GM18517 (cell line): ENCODE measurements at regions not wholly inside any gene's neighbourhood (a gene's known extent, or its start where the extent isn't known, plus 50 kb on each side); places are given as distances from the start of the nearest gene placed in this dataset.
"Not testable (repeated sequence)": the region's sequence is repeated elsewhere in the genome, so short reads cannot be mapped to it uniquely, and the experiment has no call there.

Source experiments
- ATAC-seq: cut with Tn5 transposase; IDR thresholded peaks from one replicate; pipeline ENCODE4 v1.9.1; 2021; ENCODE audit warnings: mild to moderate bottlenecking, moderate library complexity; ENCODE audit not compliant: unreplicated experiment

GRCh38 chr5:19246191-19246590 lies 741.8 kb downstream of the CDH18 start:
- not testable (repeated sequence) for ATAC-seq

- no peak for ATAC-seq
These were observed 740.7 kb downstream of the CDH18 start for GRCh38 chr5:19247302-19247701.

GRCh38 chr5:19256036-19256435 lies 732.0 kb downstream of the CDH18 start:
- ATAC-seq: no peak

GRCh38 chr5:19258686-19259085 lies 729.3 kb downstream of the CDH18 start:
- ATAC-seq: no peak

- ATAC-seq: no peak
These were observed 726.1 kb downstream of the CDH18 start for GRCh38 chr5:19261879-19262278.

- ATAC-seq: no peak
These were observed 723.2 kb downstream of the CDH18 start for GRCh38 chr5:19264821-19265220.

GRCh38 chr5:19266791-19267190 lies 721.2 kb downstream of the CDH18 start:
- ATAC-seq: no peak

GRCh38 chr5:19270153-19270552 lies 717.8 kb downstream of the CDH18 start:
- no peak for ATAC-seq

GRCh38 chr5:19274578-19274977 lies 713.4 kb downstream of the CDH18 start:
- ATAC-seq: no peak

- no peak for ATAC-seq
These were observed 702.7 kb downstream of the CDH18 start for GRCh38 chr5:19285286-19285685.

GRCh38 chr5:19287548-19288277 lies 700.3 kb downstream of the CDH18 start:
- ATAC-seq: not testable (repeated sequence)

- ATAC-seq: not testable (repeated sequence)
These were observed 699.7 kb downstream of the CDH18 start for GRCh38 chr5:19288311-19288710.

GRCh38 chr5:19297934-19298333 lies 690.1 kb downstream of the CDH18 start:
- ATAC-seq: no peak

GRCh38 chr5:19301271-19301670 lies 686.7 kb downstream of the CDH18 start:
- ATAC-seq: no peak

GRCh38 chr5:19314840-19315239 lies 673.2 kb downstream of the CDH18 start:
- ATAC-seq: no peak

- no peak for ATAC-seq
These were observed 668.7 kb downstream of the CDH18 start for GRCh38 chr5:19319252-19319651.

GRCh38 chr5:19322716-19323485 lies 665.1 kb downstream of the CDH18 start:
- ATAC-seq: no peak

GRCh38 chr5:19334278-19334677 lies 653.7 kb downstream of the CDH18 start:
- ATAC-seq: no peak

GRCh38 chr5:19342942-19343341 lies 645.1 kb downstream of the CDH18 start:
- no peak for ATAC-seq

GRCh38 chr5:19352120-19352519 lies 635.9 kb downstream of the CDH18 start:
- ATAC-seq: no peak

GRCh38 chr5:19369048-19369447 lies 619.0 kb downstream of the CDH18 start:
- ATAC-seq: no peak

- no peak for ATAC-seq
These were observed 618.4 kb downstream of the CDH18 start for GRCh38 chr5:19369561-19369960.
